ENCODE measurements at regions not wholly inside any gene's neighbourhood (a gene's known extent, or its start where the extent isn't known, plus 50 kb on each side); places are given as distances from the start of the nearest gene placed in this dataset.

DNA sequence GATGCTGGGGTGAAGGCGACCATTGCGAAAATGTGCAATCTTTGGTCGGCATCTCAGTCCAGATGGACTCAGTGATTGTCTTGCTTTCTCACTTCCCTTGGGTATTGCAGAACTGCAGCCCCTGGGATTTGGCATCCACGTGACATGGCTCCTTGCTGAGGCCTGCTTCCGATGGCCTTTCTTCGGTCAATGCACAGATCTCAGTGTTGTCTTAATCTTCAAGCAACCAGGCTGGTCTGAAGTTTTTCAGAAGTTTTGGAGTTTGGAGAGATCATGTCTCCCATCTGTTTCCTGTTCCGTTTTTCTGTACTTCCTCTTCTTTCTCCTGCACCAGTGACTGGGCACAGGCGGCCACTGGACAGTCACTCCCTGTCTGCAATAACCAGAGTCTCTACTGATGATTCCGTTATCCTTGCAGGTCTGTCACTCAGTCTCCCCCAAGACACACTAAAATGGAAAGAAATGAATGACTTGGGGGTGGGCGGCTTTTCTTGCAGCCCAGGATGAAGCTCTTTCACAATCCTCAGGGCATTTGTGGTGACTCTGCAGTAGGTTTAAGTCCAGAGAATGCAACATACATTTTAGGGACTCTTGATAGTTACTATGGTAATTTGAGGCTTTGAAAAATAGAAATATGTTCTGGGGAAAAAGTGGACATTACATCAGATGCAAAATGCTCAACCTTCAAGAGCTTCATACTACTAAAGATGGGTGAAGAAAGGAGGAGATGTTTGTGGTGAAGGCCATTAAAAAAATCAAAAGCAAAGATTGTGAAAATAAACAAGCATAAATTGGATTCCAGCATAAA lies 106.3 kb upstream of the ZFHX3 start:
- H3K4me2 ChIP-seq (ENCODE audit: low read length): no peak overlapping the region
- no peaks in the 10 kb centered on the region for H3K79me2 ChIP-seq
- no peak for TF ChIP-seq CTCF (IDR thresholded peaks at IDR 0.05)
- no peaks in the 10 kb centered on the region for H3K4me1 ChIP-seq
- no peak overlapping the region for H3K4me3 ChIP-seq (ENCODE audit: low read depth, low read length)
- no peak overlapping the region for H3K27ac ChIP-seq
- H3K27me3 ChIP-seq (ENCODE audit: control insufficient read depth, insufficient read depth, low read length): no peaks in the 10 kb centered on the region
- no peak overlapping the region for H3K9ac ChIP-seq
- no peak overlapping the region for H2AFZ ChIP-seq
- H3K9me3 ChIP-seq (ENCODE audit: control insufficient read depth, low read length): no peaks in the 10 kb centered on the region
- H3K36me3 ChIP-seq (ENCODE audit: control insufficient read depth, insufficient read depth, low read length): no peaks in the 10 kb centered on the region

- H3K4me3 ChIP-seq (ENCODE audit: low read depth, low read length): no peak overlapping the region
- no peaks in the 10 kb centered on the region for H3K4me1 ChIP-seq
- no peak for TF ChIP-seq CTCF (IDR thresholded peaks at IDR 0.05)
- H3K36me3 ChIP-seq (ENCODE audit: control insufficient read depth, insufficient read depth, low read length): no peaks in the 10 kb centered on the region
- H3K9ac ChIP-seq: no peak overlapping the region
- no peaks in the 10 kb centered on the region for H3K9me3 ChIP-seq (ENCODE audit: control insufficient read depth, low read length)
- H3K27me3 ChIP-seq (ENCODE audit: control insufficient read depth, insufficient read depth, low read length): no peaks in the 10 kb centered on the region
- H3K27ac ChIP-seq: no peak overlapping the region
- H3K79me2 ChIP-seq: no peaks in the 10 kb centered on the region
- H2AFZ ChIP-seq: no peak overlapping the region
- no peak overlapping the region for H3K4me2 ChIP-seq (ENCODE audit: low read length)
Observed at GRCh38 chr16:73152386-73153125, 104.6 kb upstream of the ZFHX3 start.

DNA sequence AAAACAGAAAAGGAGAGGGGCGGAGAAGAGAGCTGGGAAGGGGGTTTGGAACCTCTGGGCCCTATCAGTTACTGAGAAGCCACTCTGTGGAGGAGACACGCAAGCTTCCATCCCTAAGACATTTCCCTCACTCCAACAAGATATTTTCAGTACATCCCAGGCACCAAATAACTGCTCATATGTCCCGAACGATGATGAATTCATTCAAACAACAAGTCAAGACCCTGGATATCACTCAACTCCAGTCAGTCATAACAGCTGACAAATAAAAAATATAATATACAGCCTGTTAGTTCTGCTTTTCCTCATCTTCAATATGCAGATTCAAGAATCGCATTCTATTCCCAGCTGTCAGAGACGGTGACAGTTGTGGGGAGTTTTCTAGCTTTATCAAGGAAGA lies 104.0 kb upstream of the ZFHX3 start:
- H3K9me3 ChIP-seq (ENCODE audit: control insufficient read depth, low read length): no peaks in the 10 kb centered on the region
- H3K4me3 ChIP-seq (ENCODE audit: low read depth, low read length): no peak overlapping the region
- no peak overlapping the region for H3K27ac ChIP-seq
- TF ChIP-seq CTCF (IDR thresholded peaks at IDR 0.05): no peak
- no peaks in the 10 kb centered on the region for H3K4me1 ChIP-seq
- no peak overlapping the region for H3K9ac ChIP-seq
- H3K79me2 ChIP-seq: no peaks in the 10 kb centered on the region
- no peaks in the 10 kb centered on the region for H3K36me3 ChIP-seq (ENCODE audit: control insufficient read depth, insufficient read depth, low read length)
- H3K4me2 ChIP-seq (ENCODE audit: low read length): no peak overlapping the region
- no peaks in the 10 kb centered on the region for H3K27me3 ChIP-seq (ENCODE audit: control insufficient read depth, insufficient read depth, low read length)
- H2AFZ ChIP-seq: no peak overlapping the region

DNA sequence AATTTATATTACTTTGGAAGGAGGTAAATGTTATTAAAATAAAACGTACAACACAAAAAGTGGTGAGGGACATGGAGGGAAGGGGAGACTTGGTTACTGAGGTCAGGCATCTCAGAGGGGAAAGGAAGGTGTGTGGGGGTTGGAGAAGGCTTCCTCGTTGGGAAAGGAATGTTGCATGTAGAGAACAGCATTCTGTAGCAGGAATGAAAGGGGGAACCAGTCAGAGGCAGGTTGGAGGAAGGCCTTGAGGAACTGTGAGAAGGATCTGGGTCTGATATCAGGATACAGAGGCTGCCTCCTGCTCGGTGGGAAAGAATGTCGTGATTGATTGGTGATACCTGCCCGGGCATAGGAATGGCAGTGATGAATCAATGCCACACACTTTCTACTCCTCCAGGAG lies 103.3 kb upstream of the ZFHX3 start:
- Histone ChIP-seq H3K79me2 (no peaks in the 10 kb centered on the region), H3K9me3 (ENCODE audit: control insufficient read depth, low read length) (no peaks in the 10 kb centered on the region), H3K4me3 (ENCODE audit: low read depth, low read length) (no peak overlapping the region), H3K4me2 (ENCODE audit: low read length) (no peak overlapping the region), H2AFZ (no peak overlapping the region), H3K27ac (no peak overlapping the region), H3K27me3 (ENCODE audit: control insufficient read depth, insufficient read depth, low read length) (no peaks in the 10 kb centered on the region), H3K4me1 (no peaks in the 10 kb centered on the region), H3K9ac (no peak overlapping the region), H3K36me3 (ENCODE audit: control insufficient read depth, insufficient read depth, low read length) (no peaks in the 10 kb centered on the region)
- no peak for TF ChIP-seq CTCF (IDR thresholded peaks at IDR 0.05)
